Sigmoid colon (tissue), 6 donors: ENCODE measurements at regions not wholly inside any gene's neighbourhood (a gene's known extent, or its start where the extent isn't known, plus 50 kb on each side); places are given as distances from the start of the nearest gene placed in this dataset.

Experiments
- DNase-seq: peaks from one replicate; pipeline ENCODE4 v3.0.0-alpha.2; 2019
- H3K27ac ChIP-seq, 4 donors: fragments of 200-600 bp; sonication (generic); one replicate each; pipeline ENCODE4 v1.5.1; 2016 to 2019; ENCODE audit warnings: mild to moderate bottlenecking in 1 of 4
- H3K27me3 ChIP-seq, 3 donors: fragments of 200-600 bp; sonication (generic); one replicate each; pipeline ENCODE4 v1.5.1; 2019; ENCODE audit warnings: mild to moderate bottlenecking in 1 of 3
- H3K36me3 ChIP-seq, 4 donors: fragments of 200-600 bp; sonication (generic); one replicate each; pipeline ENCODE4 v1.5.1; 2016 to 2019
- H3K4me1 ChIP-seq, 4 donors: fragments of 200-600 bp; sonication (generic); one replicate each; pipeline ENCODE4 v1.5.1; 2017 to 2019
- H3K4me3 ChIP-seq, 4 donors: fragments of 200-600 bp; sonication (generic); one replicate each; pipeline ENCODE4 v1.5.1; 2017 to 2019; ENCODE audit warnings: mild to moderate bottlenecking in 2 of 4, moderate library complexity in 1 of 4
- H3K9me3 ChIP-seq, 4 donors: fragments of 200-600 bp in 3 of 4; sonication (generic) in 3 of 4; one replicate each; pipeline versions ENCODE4 v1.5.1 to v1.6.1; 2013 to 2019
- CTCF ChIP-seq, 4 experiments: fragments of 450-650 bp in 3 of 4; fragments of 200-600 bp in 1 of 4; IDR thresholded peaks; one replicate each; pipeline ENCODE4 v1.5.1; 2016 to 2019; ENCODE audit warnings: antibody characterized with exemption in 4 of 4, mild to moderate bottlenecking in 3 of 4, moderate library complexity in 2 of 4
- EP300 ChIP-seq, 4 donors: sonication (generic); formaldehyde crosslinking; IDR thresholded peaks; one replicate each; pipeline ENCODE4 v1.6.1; 2017; ENCODE audit warnings: antibody characterized with exemption in 4 of 4
- POLR2A ChIP-seq, 2 donors: fragments of 450-650 bp; IDR thresholded peaks; one replicate each; pipeline ENCODE4 v1.6.1; 2016; ENCODE audit warnings: antibody characterized with exemption in 2 of 2, mild to moderate bottlenecking in 2 of 2, moderate library complexity in 2 of 2
- POLR2AphosphoS5 ChIP-seq, 4 donors: sonication (generic); formaldehyde crosslinking; IDR thresholded peaks; one replicate each; pipeline ENCODE4 v1.6.1; 2017; ENCODE audit warnings: antibody characterized with exemption in 4 of 4
- WGBS, 2 donors: extraction: QIAGEN DNeasy Blood & Tissue Kit; methylation state at CpG; one replicate each; pipeline ENCODE4 v1.1.7; 2013; 5-methylcytosine and 5-hydroxymethylcytosine counted together
- intact Hi-C: fragments of 100-400 bp; cut with DNase I; formaldehyde crosslinking; loops from one replicate; pipeline ENCODE4 v1.15.1; 2023
- donor health status: healthy with polysubstance abuse.
- donor health status: healthy.

GRCh38 chr5:87136096-87136495 lies 131.6 kb upstream of the RASA1 start:
- 42 to 44% methylated on average over 1 of the region's 1 CpG for WGBS, 2 donors
- TF ChIP-seq POLR2AphosphoS5 (IDR thresholded peaks at IDR 0.05) = no peak
- TF ChIP-seq POLR2A (IDR thresholded peaks at IDR 0.05) = no peak
- TF ChIP-seq EP300 (IDR thresholded peaks at IDR 0.05) = no peak
- TF ChIP-seq CTCF (IDR thresholded peaks at IDR 0.05) = no peak
- Histone ChIP-seq H3K27me3 (no peaks in the 10 kb centered on the region), H3K9me3 (no peaks in the 10 kb centered on the region), H3K4me1 (peaks cover 0 to 27% (median 18%) of the 10 kb centered on the region in 4 donors), H3K36me3 (no peaks in the 10 kb centered on the region), H3K4me3 (no peak overlapping the region), H3K27ac (peak overlapping the region in 2 of 4 donors; percentile 19 to 61)
- no peak for DNase-seq
- intact Hi-C loops = no loop called here

GRCh38 chr5:87136733-87137132 lies 130.9 kb upstream of the RASA1 start:
- intact Hi-C loops = no loop called here
- H3K27me3 ChIP-seq = no peaks in the 10 kb centered on the region
- TF ChIP-seq POLR2A (IDR thresholded peaks at IDR 0.05) = no peak
- no peak for TF ChIP-seq POLR2AphosphoS5 (IDR thresholded peaks at IDR 0.05)
- TF ChIP-seq EP300 (IDR thresholded peaks at IDR 0.05) = no peak
- no peak for TF ChIP-seq CTCF (IDR thresholded peaks at IDR 0.05)

GRCh38 chr5:87137283-87137682 lies 130.4 kb upstream of the RASA1 start:
- WGBS, 2 donors = 84 to 86% methylated on average over 3 of the region's 3 CpGs
- Histone ChIP-seq H3K4me1 (peaks cover 0 to 27% (median 18%) of the 10 kb centered on the region in 4 donors), H3K27me3 (no peaks in the 10 kb centered on the region), H3K4me3 (no peak overlapping the region), H3K27ac (peak overlapping the region in 3 of 4 donors; percentile 19 to 61 (median 34)), H3K9me3 (no peaks in the 10 kb centered on the region), H3K36me3 (no peaks in the 10 kb centered on the region)
- DNase-seq = no peak
- intact Hi-C loops = no loop called here
- TF ChIP-seq POLR2A (IDR thresholded peaks at IDR 0.05) (no peak), POLR2AphosphoS5 (IDR thresholded peaks at IDR 0.05) (no peak)

More at GRCh38 chr5:87136733-87137132, 130.9 kb upstream of the RASA1 start:
- peaks cover 0 to 27% (median 18%) of the 10 kb centered on the region in 4 donors for H3K4me1 ChIP-seq
- DNase-seq = no peak
- H3K4me3 ChIP-seq = no peak overlapping the region
- H3K9me3 ChIP-seq = no peaks in the 10 kb centered on the region
- H3K27ac ChIP-seq = peak overlapping the region in 2 of 4 donors; percentile 19 to 61
- 94% methylated on average over 1 of the region's 1 CpG for WGBS, 2 donors
- no peaks in the 10 kb centered on the region for H3K36me3 ChIP-seq

- H3K27ac ChIP-seq = peak overlapping the region in 3 of 4 donors; percentile 19 to 61 (median 34)
- no peak overlapping the region for H3K4me3 ChIP-seq
- no peaks in the 10 kb centered on the region for H3K27me3 ChIP-seq
- no peak for DNase-seq
- 64 to 83% methylated on average over 2 of the region's 2 CpGs for WGBS, 2 donors
- no peaks in the 10 kb centered on the region for H3K9me3 ChIP-seq
- peaks cover 0 to 27% (median 18%) of the 10 kb centered on the region in 4 donors for H3K4me1 ChIP-seq
- no peak for TF ChIP-seq POLR2AphosphoS5 (IDR thresholded peaks at IDR 0.05)
- no peak for TF ChIP-seq POLR2A (IDR thresholded peaks at IDR 0.05)
- TF ChIP-seq CTCF (IDR thresholded peaks at IDR 0.05) = no peak
- TF ChIP-seq EP300 (IDR thresholded peaks at IDR 0.05) = no peak
- intact Hi-C loops = no loop called here
- no peaks in the 10 kb centered on the region for H3K36me3 ChIP-seq
These were observed 129.4 kb upstream of the RASA1 start for GRCh38 chr5:87138091-87138805.

GRCh38 chr5:87139795-87140194 lies 127.9 kb upstream of the RASA1 start:
- Histone ChIP-seq H3K9me3 (no peaks in the 10 kb centered on the region), H3K36me3 (no peaks in the 10 kb centered on the region), H3K4me3 (no peak overlapping the region), H3K27me3 (no peaks in the 10 kb centered on the region), H3K4me1 (peaks cover 0 to 27% (median 18%) of the 10 kb centered on the region in 4 donors), H3K27ac (no peak overlapping the region)
- no peak for TF ChIP-seq CTCF (IDR thresholded peaks at IDR 0.05)
- no peak for TF ChIP-seq POLR2AphosphoS5 (IDR thresholded peaks at IDR 0.05)
- no peak for TF ChIP-seq EP300 (IDR thresholded peaks at IDR 0.05)
- TF ChIP-seq POLR2A (IDR thresholded peaks at IDR 0.05) = no peak
- DNase-seq = no peak
- intact Hi-C loops = no loop called here
